Ovary (tissue), 3 donors: ENCODE measurements at regions not wholly inside any gene's neighbourhood (a gene's known extent, or its start where the extent isn't known, plus 50 kb on each side); places are given as distances from the start of the nearest gene placed in this dataset.

Experiments used
- CTCF ChIP-seq, 3 donors: fragments of 450-650 bp in 2 of 3; fragments of 200-600 bp in 1 of 3; IDR thresholded peaks; one replicate each; pipeline versions ENCODE4 v1.5.1 to v1.8.0; 2016 to 2022; ENCODE audit warnings: antibody characterized with exemption in 3 of 3, mild to moderate bottlenecking in 1 of 3
- EP300 ChIP-seq: sonication (generic); formaldehyde crosslinking; IDR thresholded peaks from one replicate; pipeline ENCODE4 v1.6.1; 2017; ENCODE audit warnings: antibody characterized with exemption
- POLR2A ChIP-seq: fragments of 450-650 bp; IDR thresholded peaks from one replicate; pipeline ENCODE4 v1.6.1; 2017; ENCODE audit warnings: antibody characterized with exemption, mild to moderate bottlenecking, moderate library complexity
- donor health status: DM: no; HTN: no; CAD: no.

- no peak for TF ChIP-seq CTCF (IDR thresholded peaks at IDR 0.05)
- TF ChIP-seq EP300 = no peak
- no peak for TF ChIP-seq POLR2A
Observed at GRCh38 chr2:43124687-43125057, 101.7 kb downstream of the ZFP36L2 start.
